Central memory CD8-positive, alpha-beta T cell (primary cell): ENCODE measurements at regions not wholly inside any gene's neighbourhood (a gene's known extent, or its start where the extent isn't known, plus 50 kb on each side); places are given as distances from the start of the nearest gene placed in this dataset.

Source experiments
- ATAC-seq: fragments of 150-1000 bp; cut with Tn5 transposase; replicated peaks from 2 replicates; pipeline ENCODE4 v1.10.0; 2022; ENCODE audit warnings: mild to moderate bottlenecking, moderate FRiP score, moderate number of reproducible peaks; ENCODE audit not compliant: poor library complexity, severe bottlenecking; ENCODE audit errors: extremely low read depth
- DNase-seq, 2 donors: peaks; one replicate each; pipeline ENCODE4 v3.0.0; 2021; ENCODE audit warnings: low spot score in 2 of 2
- H3K27ac Mint-ChIP-seq: one replicate; pipeline ENCODE4 v1.8.0; 2022; ENCODE audit warnings: low read depth, mild to moderate bottlenecking, moderate library complexity, mixed read lengths
- H3K27me3 Mint-ChIP-seq: one replicate; pipeline ENCODE4 v1.8.0; 2022; ENCODE audit warnings: mixed read lengths
- H3K36me3 Mint-ChIP-seq: one replicate; pipeline ENCODE4 v1.8.0; 2022; ENCODE audit warnings: mild to moderate bottlenecking, moderate library complexity, mixed read lengths; ENCODE audit not compliant: insufficient read depth
- H3K4me1 Mint-ChIP-seq: one replicate; pipeline ENCODE4 v1.8.0; 2022; ENCODE audit warnings: mixed read lengths
- H3K4me3 Mint-ChIP-seq: one replicate; pipeline ENCODE4 v1.8.0; 2022; ENCODE audit warnings: mild to moderate bottlenecking, moderate library complexity, mixed read lengths
- H3K9me3 Mint-ChIP-seq: one replicate; pipeline ENCODE4 v1.8.0; 2022; ENCODE audit warnings: mixed read lengths

DNA sequence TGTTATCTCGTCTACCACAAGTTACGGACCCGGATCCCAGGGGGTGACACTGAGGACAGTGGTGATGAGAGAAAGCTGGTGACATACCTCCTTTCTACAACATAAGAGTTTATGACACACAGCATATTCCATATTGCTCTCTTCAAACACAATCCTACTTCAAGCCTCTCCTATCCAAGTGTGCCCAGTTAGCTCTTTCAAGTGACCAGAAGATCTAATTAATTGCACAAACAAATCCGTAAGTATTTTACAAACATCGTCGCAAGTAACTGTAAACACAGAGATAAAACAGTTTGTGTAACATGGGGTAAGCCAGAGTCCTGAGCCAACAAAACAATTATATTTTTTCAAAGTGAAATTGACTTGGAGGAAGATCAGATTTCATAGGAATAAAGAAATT is 235.0 kb downstream of the CHD9NB start:
- Mint-ChIP-seq H3K4me3 (no peak overlapping the region), H3K27me3 (no peaks in the 10 kb centered on the region), H3K36me3 (peaks cover under 1% of the 10 kb centered on the region), H3K27ac (no peak overlapping the region), H3K4me1 (no peaks in the 10 kb centered on the region), H3K9me3 (peaks cover 13% of the 10 kb centered on the region)
- DNase-seq = no peak
- ATAC-seq = no peak

DNA sequence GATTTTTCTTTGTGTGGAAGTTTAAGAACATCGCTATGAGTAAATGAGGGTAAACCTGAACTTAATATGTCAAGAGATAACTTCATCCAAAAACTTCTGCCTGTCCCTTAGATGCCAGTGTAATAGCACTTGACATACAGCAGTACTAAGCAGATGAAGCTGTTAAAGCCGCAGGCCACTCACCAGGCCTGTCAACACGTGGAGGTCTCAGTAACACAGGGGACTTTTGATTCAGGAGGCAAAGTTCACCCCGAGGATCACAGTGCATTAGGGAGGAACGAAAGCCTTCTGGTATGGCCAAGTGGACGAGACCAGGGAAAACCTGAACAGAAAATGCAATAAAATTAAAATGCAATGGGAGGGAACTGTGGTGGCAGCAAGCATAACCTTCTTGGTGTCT is 235.7 kb downstream of the CHD9NB start:
- no peak overlapping the region for H3K4me3 Mint-ChIP-seq
- H3K27me3 Mint-ChIP-seq = no peaks in the 10 kb centered on the region
- H3K36me3 Mint-ChIP-seq = peaks cover 2% of the 10 kb centered on the region
- H3K27ac Mint-ChIP-seq = no peak overlapping the region
- ATAC-seq (no peak), DNase-seq (no peak)
- H3K9me3 Mint-ChIP-seq = peaks cover 17% of the 10 kb centered on the region
- no peaks in the 10 kb centered on the region for H3K4me1 Mint-ChIP-seq

DNA sequence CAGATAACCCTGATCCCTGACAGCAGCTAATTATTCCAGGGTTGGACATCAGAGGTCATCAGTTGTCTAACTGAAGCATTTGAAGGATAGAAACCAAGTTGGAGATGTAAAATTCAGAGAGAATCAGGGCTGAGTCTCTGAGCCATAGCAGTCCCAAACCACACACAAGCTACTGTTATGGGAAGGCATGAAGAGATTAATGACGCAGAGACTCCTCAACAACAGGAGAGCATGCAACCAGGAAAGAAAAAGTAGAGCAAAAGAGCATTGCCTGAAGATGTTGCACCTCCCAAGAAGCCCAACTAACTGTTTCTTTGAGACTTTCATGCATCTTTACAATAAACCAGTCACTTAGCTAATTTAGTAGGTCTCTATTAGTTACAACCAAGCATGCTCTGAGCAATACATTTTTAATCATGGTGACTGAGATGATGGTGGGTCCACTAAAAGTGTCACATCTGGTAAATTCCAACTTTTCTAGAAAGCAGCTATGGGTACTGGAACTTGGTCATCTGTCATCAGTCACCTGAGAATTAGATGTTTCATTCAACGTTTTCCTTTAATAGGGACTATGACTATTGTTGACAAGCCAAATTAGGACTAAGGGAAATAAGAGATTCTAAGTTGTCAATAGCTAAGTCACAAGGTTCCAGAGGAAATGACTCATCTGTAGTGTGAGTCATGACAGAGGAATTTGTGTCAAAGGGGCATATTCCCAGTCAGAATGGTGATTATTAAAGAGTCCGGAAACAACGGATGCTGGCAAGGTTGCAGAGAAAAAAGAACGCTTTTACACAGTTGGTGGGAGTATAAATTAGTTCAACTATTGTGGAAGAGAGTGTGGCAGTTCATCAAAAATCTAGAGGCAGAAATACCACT is 239.8 kb downstream of the CHD9NB start:
- Mint-ChIP-seq H3K9me3 (peaks cover 17% of the 10 kb centered on the region), H3K36me3 (peaks cover 2% of the 10 kb centered on the region), H3K27me3 (no peaks in the 10 kb centered on the region), H3K4me3 (no peak overlapping the region), H3K27ac (no peak overlapping the region), H3K4me1 (no peaks in the 10 kb centered on the region)
- DNase-seq (no peak), ATAC-seq (no peak)

DNA sequence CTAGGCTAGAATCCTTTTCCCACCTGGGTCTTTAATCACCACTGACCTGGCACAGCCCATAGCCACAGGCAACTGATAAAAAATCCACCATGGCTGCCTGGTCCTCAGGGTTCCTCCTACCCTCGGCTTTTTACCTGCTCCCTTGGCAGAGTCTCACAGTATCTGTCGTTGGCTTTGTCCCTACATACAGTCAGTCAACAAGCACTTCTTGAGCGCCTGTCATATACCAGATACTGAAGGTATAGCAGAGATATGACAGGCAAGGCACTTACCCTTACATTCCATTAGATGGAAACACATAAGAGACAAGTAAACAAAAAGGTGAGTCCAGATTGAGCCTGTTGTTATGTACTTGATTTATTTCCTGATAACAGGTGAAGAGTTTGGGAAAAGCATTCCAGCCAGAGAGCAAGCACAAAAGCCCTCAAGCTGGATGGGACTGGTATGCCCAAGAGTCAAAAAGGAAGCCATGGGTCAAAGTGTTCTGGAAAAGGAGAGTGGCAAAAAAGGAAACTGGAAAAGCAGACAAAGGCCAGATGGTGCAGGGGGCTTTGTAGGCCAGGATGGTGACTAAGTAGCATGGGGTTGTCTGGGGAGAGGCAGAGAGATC is 247.0 kb downstream of the CHD9NB start:
- ATAC-seq (no peak), DNase-seq (no peak)
- Mint-ChIP-seq H3K27me3 (peaks cover 9% of the 10 kb centered on the region), H3K9me3 (peaks cover 7% of the 10 kb centered on the region), H3K4me1 (no peaks in the 10 kb centered on the region), H3K36me3 (no peaks in the 10 kb centered on the region), H3K27ac (no peak overlapping the region), H3K4me3 (no peak overlapping the region)

DNA sequence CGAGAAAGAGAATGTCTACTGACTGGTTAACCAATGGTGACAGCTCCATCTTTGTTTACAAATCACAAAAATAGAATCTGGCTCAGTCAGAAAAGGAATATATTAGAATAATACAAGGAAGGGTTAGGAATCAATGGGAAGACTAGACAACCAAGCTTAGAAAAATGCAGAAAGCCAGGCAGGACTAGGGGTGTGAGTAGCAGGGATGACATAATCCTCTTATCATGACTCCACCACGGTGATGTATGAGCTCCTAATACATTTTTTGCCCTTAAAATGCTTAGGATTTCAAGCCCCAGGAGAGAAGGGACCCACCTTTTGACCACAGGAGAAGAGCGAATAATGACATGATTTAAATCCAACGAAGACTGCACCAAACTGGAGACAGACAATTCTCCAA is 252.3 kb downstream of the CHD9NB start:
- ATAC-seq (no peak), DNase-seq (no peak)
- peaks cover 11% of the 10 kb centered on the region for H3K9me3 Mint-ChIP-seq
- H3K27me3 Mint-ChIP-seq = peaks cover 9% of the 10 kb centered on the region
- no peak overlapping the region for H3K4me3 Mint-ChIP-seq
- no peak overlapping the region for H3K27ac Mint-ChIP-seq
- no peaks in the 10 kb centered on the region for H3K36me3 Mint-ChIP-seq
- no peaks in the 10 kb centered on the region for H3K4me1 Mint-ChIP-seq

DNA sequence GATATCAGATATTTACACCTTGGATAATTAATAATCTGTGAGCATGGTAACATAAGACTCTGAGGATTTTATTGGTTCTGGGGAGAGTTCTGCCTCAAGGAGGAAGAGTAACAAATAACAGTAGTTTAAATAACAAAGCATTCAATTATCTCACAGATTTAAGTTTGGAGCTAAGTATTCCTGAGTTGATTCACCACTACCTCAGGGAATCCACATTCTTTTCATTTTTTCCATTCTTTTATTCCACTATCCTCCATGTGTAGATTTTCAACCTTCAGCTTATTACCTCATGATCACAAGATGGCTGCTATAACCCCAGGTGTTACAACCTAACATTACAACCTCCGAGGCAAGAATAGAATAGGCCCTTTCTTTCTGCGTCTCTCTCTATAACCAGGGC is 252.2 kb upstream of the TOX3 start:
- ATAC-seq = no peak

DNA sequence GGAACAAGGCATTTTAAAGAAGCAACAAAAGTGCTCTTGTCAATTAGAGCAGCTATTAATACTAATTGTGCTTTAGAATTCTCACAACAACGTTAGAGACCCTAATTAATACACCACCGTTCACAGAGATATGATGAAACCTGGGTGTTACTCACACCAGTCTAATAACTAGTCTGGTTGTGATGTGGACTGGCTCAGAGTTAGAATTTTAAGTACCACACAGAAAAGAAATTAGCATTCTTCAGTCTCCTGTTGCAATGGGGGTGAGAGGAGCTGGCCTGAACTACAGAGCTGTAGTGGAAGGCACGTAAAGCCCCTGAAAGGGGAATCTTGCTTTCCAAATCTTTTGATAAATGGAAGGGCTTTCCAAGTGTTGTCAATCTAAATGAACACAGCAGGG is 240.8 kb upstream of the TOX3 start:
- Mint-ChIP-seq H3K36me3 (no peaks in the 10 kb centered on the region), H3K9me3 (no peaks in the 10 kb centered on the region), H3K4me3 (no peak overlapping the region), H3K27me3 (peaks cover 17% of the 10 kb centered on the region), H3K27ac (no peak overlapping the region), H3K4me1 (no peaks in the 10 kb centered on the region)
- no peak for ATAC-seq
- DNase-seq = no peak

More for the DNA sequence above, 252.2 kb upstream of the TOX3 start:
- Mint-ChIP-seq H3K27me3 (peaks cover 9% of the 10 kb centered on the region), H3K36me3 (no peaks in the 10 kb centered on the region), H3K4me3 (no peak overlapping the region), H3K27ac (no peak overlapping the region), H3K4me1 (no peaks in the 10 kb centered on the region), H3K9me3 (peaks cover 11% of the 10 kb centered on the region)
- DNase-seq = no peak

DNA sequence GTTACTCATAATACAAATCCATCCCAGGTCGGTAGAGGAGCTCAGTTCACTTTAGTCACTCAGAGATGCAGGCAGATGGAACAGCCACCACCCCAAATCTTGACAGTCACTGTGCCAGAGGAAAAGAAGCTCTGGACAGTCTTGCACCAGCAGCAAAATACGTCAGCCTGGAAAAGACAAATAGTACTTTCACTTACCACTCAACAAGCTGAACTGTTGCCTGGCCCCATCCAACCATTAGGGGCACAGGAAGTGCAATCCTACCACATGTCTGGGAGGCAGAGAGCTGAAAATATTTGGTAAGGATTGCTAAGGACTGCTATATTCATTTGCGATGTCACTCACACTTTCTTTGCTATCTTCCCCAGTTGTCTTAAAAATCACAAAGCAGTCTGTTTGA is 239.1 kb upstream of the TOX3 start:
- Mint-ChIP-seq H3K36me3 (no peaks in the 10 kb centered on the region), H3K9me3 (no peaks in the 10 kb centered on the region), H3K27ac (no peak overlapping the region), H3K4me1 (no peaks in the 10 kb centered on the region), H3K4me3 (no peak overlapping the region), H3K27me3 (peaks cover 29% of the 10 kb centered on the region)
- no peak for DNase-seq
- ATAC-seq = no peak

DNA sequence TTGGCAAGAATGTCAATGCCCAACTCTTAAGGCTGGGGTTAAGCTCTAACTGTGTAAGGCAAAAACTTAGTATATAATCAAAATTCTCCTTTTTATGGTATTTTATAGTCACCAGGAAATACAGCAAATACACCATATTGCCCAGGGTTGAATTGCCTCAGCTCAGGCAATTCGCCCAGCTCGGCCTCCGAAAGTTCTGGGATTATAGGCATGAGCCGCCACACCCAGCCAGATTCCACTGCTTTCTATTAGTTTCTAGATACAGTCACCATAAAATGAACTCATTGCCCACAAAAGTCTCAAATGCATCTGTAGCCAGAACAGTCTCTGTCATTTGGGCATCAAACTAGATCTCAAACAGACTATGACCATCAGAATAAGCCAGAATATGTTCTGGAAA is 238.7 kb upstream of the TOX3 start:
- no peak overlapping the region for H3K27ac Mint-ChIP-seq
- H3K4me1 Mint-ChIP-seq = no peaks in the 10 kb centered on the region
- H3K9me3 Mint-ChIP-seq = no peaks in the 10 kb centered on the region
- H3K4me3 Mint-ChIP-seq = no peak overlapping the region
- H3K27me3 Mint-ChIP-seq = peaks cover 29% of the 10 kb centered on the region
- ATAC-seq (no peak), DNase-seq (no peak)
- no peaks in the 10 kb centered on the region for H3K36me3 Mint-ChIP-seq

DNA sequence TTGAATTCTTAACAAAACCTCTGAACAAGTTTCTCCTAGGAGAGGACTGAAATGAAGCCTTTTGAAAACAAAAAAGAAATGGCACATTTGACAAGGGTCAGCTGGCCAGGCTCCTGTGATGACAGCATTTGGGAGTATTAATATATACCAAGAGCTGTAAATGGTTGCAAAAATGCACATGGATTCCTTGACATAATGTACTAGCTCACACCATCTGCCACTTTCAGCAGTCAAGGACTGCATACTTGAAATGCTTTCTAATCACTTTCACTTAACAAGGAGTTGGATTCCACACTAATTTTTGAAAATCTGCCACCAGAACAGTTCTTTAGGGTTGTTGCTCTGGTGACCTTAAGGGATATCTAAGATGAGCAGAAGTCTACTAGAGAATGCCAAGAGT is 236.7 kb upstream of the TOX3 start:
- H3K9me3 Mint-ChIP-seq = no peaks in the 10 kb centered on the region
- H3K27me3 Mint-ChIP-seq = peaks cover 29% of the 10 kb centered on the region
- no peak overlapping the region for H3K27ac Mint-ChIP-seq
- H3K36me3 Mint-ChIP-seq = no peaks in the 10 kb centered on the region
- no peaks in the 10 kb centered on the region for H3K4me1 Mint-ChIP-seq
- DNase-seq (no peak), ATAC-seq (no peak)
- no peak overlapping the region for H3K4me3 Mint-ChIP-seq

DNA sequence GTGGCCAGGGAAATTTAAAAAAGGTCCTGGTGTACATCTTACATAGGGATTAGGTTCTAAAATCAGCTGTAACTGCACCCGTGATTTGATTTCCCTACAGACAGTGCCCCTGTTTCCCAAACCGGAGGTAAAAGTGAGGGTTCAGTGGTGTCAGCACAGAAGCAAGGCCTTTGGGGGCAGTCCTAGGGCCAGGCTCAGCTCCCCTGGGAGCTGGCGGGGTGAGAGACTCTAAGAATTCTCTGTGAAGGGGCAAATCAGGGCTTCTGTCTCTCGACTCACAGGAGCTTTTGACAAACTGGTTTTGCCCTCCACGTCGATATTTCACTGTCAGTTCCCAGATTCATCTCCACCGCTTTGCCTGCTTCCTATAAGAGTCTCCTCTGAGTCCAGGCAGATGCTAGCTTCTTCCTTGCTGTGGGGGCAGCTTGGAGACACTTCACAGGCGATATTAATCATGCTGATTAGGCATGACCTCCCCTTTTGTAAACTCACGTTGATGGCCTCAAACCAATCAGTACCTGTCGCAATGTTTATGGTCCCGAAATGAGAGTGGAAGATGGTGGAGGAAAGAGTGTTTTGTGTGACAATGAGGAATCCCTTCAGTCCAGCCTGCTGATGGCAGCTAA is 234.2 kb upstream of the TOX3 start:
- no peak overlapping the region for H3K4me3 Mint-ChIP-seq
- no peaks in the 10 kb centered on the region for H3K36me3 Mint-ChIP-seq
- H3K27ac Mint-ChIP-seq = no peak overlapping the region
- H3K4me1 Mint-ChIP-seq = no peaks in the 10 kb centered on the region
- ATAC-seq (no peak), DNase-seq (no peak)
- H3K27me3 Mint-ChIP-seq = peaks cover 22% of the 10 kb centered on the region
- H3K9me3 Mint-ChIP-seq = no peaks in the 10 kb centered on the region

DNA sequence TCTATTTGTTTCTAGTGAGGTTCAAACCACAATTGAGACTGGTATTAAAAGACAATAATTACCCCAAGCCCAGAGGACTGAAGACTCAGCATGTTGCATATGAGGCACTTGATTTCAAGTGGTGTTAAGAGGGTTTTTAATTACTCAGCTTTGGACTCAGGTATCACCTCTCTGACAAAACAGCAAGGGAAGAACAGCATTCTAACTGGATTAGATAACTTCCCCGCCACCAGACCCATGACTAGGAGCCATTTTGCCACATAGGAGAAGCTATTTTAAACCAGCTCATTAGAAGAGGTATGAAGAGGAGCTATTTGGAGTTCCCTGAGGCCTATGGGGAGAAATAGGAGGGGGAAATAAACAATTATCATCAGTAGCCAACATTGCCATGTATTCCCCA is 226.1 kb upstream of the TOX3 start:
- Mint-ChIP-seq H3K4me3 (no peak overlapping the region), H3K4me1 (no peaks in the 10 kb centered on the region), H3K36me3 (no peaks in the 10 kb centered on the region), H3K27me3 (no peaks in the 10 kb centered on the region), H3K9me3 (no peaks in the 10 kb centered on the region), H3K27ac (no peak overlapping the region)
- no peak for ATAC-seq
- no peak for DNase-seq

DNA sequence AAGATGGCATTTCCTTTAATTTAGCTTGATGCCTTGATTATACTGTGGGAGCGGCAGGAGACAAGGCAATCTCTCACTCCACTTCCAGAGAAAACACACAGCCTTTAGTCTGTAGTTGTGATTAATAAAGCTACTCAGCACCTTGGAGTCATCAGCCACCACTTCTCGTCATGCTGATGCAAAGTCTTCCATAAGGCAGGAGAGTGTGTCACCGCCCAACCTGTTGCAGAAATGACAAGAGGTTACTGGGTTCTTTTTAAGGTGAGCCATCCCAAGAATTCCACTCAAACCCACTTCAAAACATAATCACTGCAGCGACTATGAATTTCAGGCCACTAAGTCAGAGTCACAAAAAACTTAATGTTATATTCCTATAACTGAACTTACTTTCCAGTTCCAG is 223.9 kb upstream of the TOX3 start:
- H3K27me3 Mint-ChIP-seq = no peaks in the 10 kb centered on the region
- ATAC-seq (no peak), DNase-seq (no peak)
- no peaks in the 10 kb centered on the region for H3K4me1 Mint-ChIP-seq
- no peaks in the 10 kb centered on the region for H3K9me3 Mint-ChIP-seq
- no peak overlapping the region for H3K27ac Mint-ChIP-seq
- no peak overlapping the region for H3K4me3 Mint-ChIP-seq
- H3K36me3 Mint-ChIP-seq = no peaks in the 10 kb centered on the region
